Astrocyte (in vitro differentiated cells and primary cell): ENCODE measurements at regions not wholly inside any gene's neighbourhood (a gene's known extent, or its start where the extent isn't known, plus 50 kb on each side); places are given as distances from the start of the nearest gene placed in this dataset.

Experiments
- DNase-seq: peaks from one replicate; pipeline ENCODE4 v3.0.0-alpha.2; 2010; ENCODE audit warnings: low read depth
- FAIRE-seq: peaks from 2 replicates; lab custom pipeline; 2011; peaks lifted over from hg19 to GRCh38; lab: Jason Lieb, UNC
- H2AFZ ChIP-seq: 2 replicates; pipeline ENCODE4 v1.6.0; 2012; ENCODE audit warnings: low read depth, low read length, inconsistent platforms
- H3K27ac ChIP-seq: 2 replicates; pipeline ENCODE4 v1.5.1; 2011; ENCODE audit warnings: low read depth, low read length, inconsistent platforms
- H3K27me3 ChIP-seq: 2 replicates; pipeline ENCODE4 v1.6.0; 2011; ENCODE audit warnings: low read length, inconsistent platforms; ENCODE audit not compliant: insufficient read depth
- H3K36me3 ChIP-seq: 2 replicates; pipeline ENCODE4 v1.5.1; 2011; ENCODE audit warnings: low read length, inconsistent platforms; ENCODE audit not compliant: insufficient read depth
- H3K4me1 ChIP-seq: 2 replicates; pipeline ENCODE4 v1.5.1; 2011; ENCODE audit warnings: low read length, inconsistent platforms; ENCODE audit not compliant: insufficient read depth
- H3K4me2 ChIP-seq: 2 replicates; pipeline ENCODE4 v1.6.0; 2012; ENCODE audit warnings: low read length, inconsistent platforms
- H3K4me3 ChIP-seq: 2 replicates; pipeline ENCODE4 v1.5.1; 2011; ENCODE audit warnings: low read depth, mild to moderate bottlenecking, low read length, inconsistent platforms; ENCODE audit not compliant: insufficient read depth
- H3K79me2 ChIP-seq: 2 replicates; pipeline ENCODE4 v1.6.0; 2012; ENCODE audit warnings: mild to moderate bottlenecking, low read length, inconsistent platforms; ENCODE audit not compliant: insufficient read depth
- H3K9ac ChIP-seq: 2 replicates; pipeline ENCODE4 v1.6.0; 2012; ENCODE audit warnings: mild to moderate bottlenecking, low read length, inconsistent platforms
- H3K9me3 ChIP-seq: 2 replicates; pipeline ENCODE4 v1.5.1; 2012; ENCODE audit warnings: low read depth, mild to moderate bottlenecking, low read length, inconsistent platforms; ENCODE audit not compliant: insufficient read depth
- H4K20me1 ChIP-seq: 2 replicates; pipeline ENCODE4 v1.6.0; 2012; ENCODE audit warnings: low read length, inconsistent platforms; ENCODE audit not compliant: insufficient read depth
- H3K27ac Mint-ChIP-seq: one replicate; pipeline ENCODE4 v1.8.0; 2021; ENCODE audit warnings: mild to moderate bottlenecking, mixed read lengths; ENCODE audit not compliant: unreplicated experiment
- H3K27me3 Mint-ChIP-seq: one replicate; pipeline ENCODE4 v1.8.0; 2021; ENCODE audit warnings: low read depth, mixed read lengths; ENCODE audit not compliant: unreplicated experiment
- H3K36me3 Mint-ChIP-seq: one replicate; pipeline ENCODE4 v1.8.0; 2021; ENCODE audit warnings: low read depth, mixed read lengths; ENCODE audit not compliant: unreplicated experiment
- H3K4me1 Mint-ChIP-seq: one replicate; pipeline ENCODE4 v1.8.0; 2021; ENCODE audit warnings: low read depth, mixed read lengths; ENCODE audit not compliant: unreplicated experiment
- H3K4me3 Mint-ChIP-seq: one replicate; pipeline ENCODE4 v1.8.0; 2021; ENCODE audit warnings: mild to moderate bottlenecking, moderate library complexity, mixed read lengths; ENCODE audit not compliant: unreplicated experiment
- H3K9me3 Mint-ChIP-seq: one replicate; pipeline ENCODE4 v1.8.0; 2021; ENCODE audit warnings: mild to moderate bottlenecking, mixed read lengths; ENCODE audit not compliant: unreplicated experiment
- CTCF ChIP-seq: IDR thresholded peaks from 2 replicates; pipeline ENCODE4 v1.5.1; 2011; ENCODE audit warnings: low read depth, mild to moderate bottlenecking, inconsistent platforms, low read length, moderate library complexity; ENCODE audit not compliant: insufficient read depth
- EZH2 ChIP-seq: IDR thresholded peaks from 2 replicates; pipeline ENCODE4 v1.6.1; 2012; ENCODE audit warnings: mild to moderate bottlenecking, low read length, inconsistent platforms; ENCODE audit not compliant: insufficient read depth

- FAIRE-seq (no peak), DNase-seq (no peak)
- Histone ChIP-seq H3K27ac (no peak overlapping the region), H4K20me1 (no peaks in the 10 kb centered on the region), H3K79me2 (no peaks in the 10 kb centered on the region), H2AFZ (no peak overlapping the region), H3K4me1 (no peaks in the 10 kb centered on the region), H3K9ac (no peak overlapping the region), H3K4me2 (no peak overlapping the region), H3K36me3 (no peaks in the 10 kb centered on the region), H3K4me3 (no peak overlapping the region), H3K9me3 (no peaks in the 10 kb centered on the region), H3K27me3 (peaks cover 7% of the 10 kb centered on the region)
- Mint-ChIP-seq H3K27ac (no peak overlapping the region), H3K9me3 (peaks cover 2% of the 10 kb centered on the region), H3K4me3 (no peak overlapping the region), H3K27me3 (peaks cover 57% of the 10 kb centered on the region), H3K36me3 (no peaks in the 10 kb centered on the region), H3K4me1 (no peaks in the 10 kb centered on the region)
- TF ChIP-seq CTCF (no peak), EZH2 (no peak)
These were observed 59.2 kb downstream of the GSC start for GRCh38 chr14:94710731-94711130.

- Mint-ChIP-seq H3K27ac (no peak overlapping the region), H3K27me3 (peaks cover 46% of the 10 kb centered on the region), H3K9me3 (peaks cover 2% of the 10 kb centered on the region), H3K4me1 (no peaks in the 10 kb centered on the region), H3K36me3 (no peaks in the 10 kb centered on the region), H3K4me3 (no peak overlapping the region)
- Histone ChIP-seq H3K27me3 (peaks cover 3% of the 10 kb centered on the region), H3K4me1 (no peaks in the 10 kb centered on the region), H3K4me3 (no peak overlapping the region), H3K27ac (no peak overlapping the region), H3K79me2 (no peaks in the 10 kb centered on the region), H3K9me3 (no peaks in the 10 kb centered on the region), H3K36me3 (no peaks in the 10 kb centered on the region), H4K20me1 (no peaks in the 10 kb centered on the region), H2AFZ (no peak overlapping the region), H3K9ac (no peak overlapping the region), H3K4me2 (no peak overlapping the region)
- TF ChIP-seq CTCF: peak; percentile 10
- no peak for TF ChIP-seq EZH2
- no peak for FAIRE-seq
- no peak for DNase-seq
These were observed 62.4 kb downstream of the GSC start for GRCh38 chr14:94707494-94707893.

GRCh38 chr14:94706133-94706532 is 63.8 kb downstream of the GSC start:
- Mint-ChIP-seq H3K4me1 (no peaks in the 10 kb centered on the region), H3K4me3 (no peak overlapping the region), H3K9me3 (peaks cover 2% of the 10 kb centered on the region), H3K27ac (no peak overlapping the region), H3K27me3 (peaks cover 37% of the 10 kb centered on the region), H3K36me3 (no peaks in the 10 kb centered on the region)
- Histone ChIP-seq H3K4me2 (no peak overlapping the region), H3K79me2 (no peaks in the 10 kb centered on the region), H3K27ac (no peak overlapping the region), H4K20me1 (no peaks in the 10 kb centered on the region), H3K4me3 (no peak overlapping the region), H3K27me3 (peaks cover 3% of the 10 kb centered on the region), H3K4me1 (no peaks in the 10 kb centered on the region), H3K9me3 (no peaks in the 10 kb centered on the region), H3K36me3 (no peaks in the 10 kb centered on the region), H2AFZ (no peak overlapping the region), H3K9ac (no peak overlapping the region)
- DNase-seq (no peak), FAIRE-seq (no peak)
- TF ChIP-seq CTCF: no peak
- no peak for TF ChIP-seq EZH2
